ENCODE measurements at regions not wholly inside any gene's neighbourhood (a gene's known extent, or its start where the extent isn't known, plus 50 kb on each side); places are given as distances from the start of the nearest gene placed in this dataset.

- H3K9me3 ChIP-seq (ENCODE audit: control insufficient read depth, low read length): no peaks in the 10 kb centered on the region
- no peak overlapping the region for H3K27ac ChIP-seq
- no peaks in the 10 kb centered on the region for H3K4me1 ChIP-seq
- H3K27me3 ChIP-seq (ENCODE audit: control insufficient read depth, insufficient read depth, low read length): no peaks in the 10 kb centered on the region
- no peak for TF ChIP-seq CTCF (IDR thresholded peaks at IDR 0.05)
- H3K4me3 ChIP-seq (ENCODE audit: low read depth, low read length): no peak overlapping the region
- H3K36me3 ChIP-seq (ENCODE audit: control insufficient read depth, insufficient read depth, low read length): no peaks in the 10 kb centered on the region
- H2AFZ ChIP-seq: no peak overlapping the region
- H3K4me2 ChIP-seq (ENCODE audit: low read length): no peak overlapping the region
- no peaks in the 10 kb centered on the region for H3K79me2 ChIP-seq
- H3K9ac ChIP-seq: no peak overlapping the region
These were observed 104.5 kb upstream of the SPACA1 start for GRCh38 chr6:87943191-87943590.

- no peak overlapping the region for H2AFZ ChIP-seq
- TF ChIP-seq CTCF (IDR thresholded peaks at IDR 0.05): no peak
- no peaks in the 10 kb centered on the region for H3K36me3 ChIP-seq (ENCODE audit: control insufficient read depth, insufficient read depth, low read length)
- H3K9me3 ChIP-seq (ENCODE audit: control insufficient read depth, low read length): no peaks in the 10 kb centered on the region
- H3K4me3 ChIP-seq (ENCODE audit: low read depth, low read length): no peak overlapping the region
- no peaks in the 10 kb centered on the region for H3K4me1 ChIP-seq
- no peak overlapping the region for H3K9ac ChIP-seq
- no peak overlapping the region for H3K27ac ChIP-seq
- no peaks in the 10 kb centered on the region for H3K79me2 ChIP-seq
- no peaks in the 10 kb centered on the region for H3K27me3 ChIP-seq (ENCODE audit: control insufficient read depth, insufficient read depth, low read length)
- no peak overlapping the region for H3K4me2 ChIP-seq (ENCODE audit: low read length)
These were observed 105.9 kb upstream of the SPACA1 start for GRCh38 chr6:87941556-87942358.

- Histone ChIP-seq H3K27ac (no peak overlapping the region), H3K4me3 (ENCODE audit: low read depth, low read length) (no peak overlapping the region), H3K4me1 (no peaks in the 10 kb centered on the region), H3K79me2 (no peaks in the 10 kb centered on the region), H2AFZ (no peak overlapping the region), H3K27me3 (ENCODE audit: control insufficient read depth, insufficient read depth, low read length) (no peaks in the 10 kb centered on the region), H3K4me2 (ENCODE audit: low read length) (no peak overlapping the region), H3K9me3 (ENCODE audit: control insufficient read depth, low read length) (no peaks in the 10 kb centered on the region), H3K36me3 (ENCODE audit: control insufficient read depth, insufficient read depth, low read length) (no peaks in the 10 kb centered on the region), H3K9ac (no peak overlapping the region)
- no peak for TF ChIP-seq CTCF (IDR thresholded peaks at IDR 0.05)
These were observed 107.9 kb upstream of the SPACA1 start for GRCh38 chr6:87939776-87940175.

DNA sequence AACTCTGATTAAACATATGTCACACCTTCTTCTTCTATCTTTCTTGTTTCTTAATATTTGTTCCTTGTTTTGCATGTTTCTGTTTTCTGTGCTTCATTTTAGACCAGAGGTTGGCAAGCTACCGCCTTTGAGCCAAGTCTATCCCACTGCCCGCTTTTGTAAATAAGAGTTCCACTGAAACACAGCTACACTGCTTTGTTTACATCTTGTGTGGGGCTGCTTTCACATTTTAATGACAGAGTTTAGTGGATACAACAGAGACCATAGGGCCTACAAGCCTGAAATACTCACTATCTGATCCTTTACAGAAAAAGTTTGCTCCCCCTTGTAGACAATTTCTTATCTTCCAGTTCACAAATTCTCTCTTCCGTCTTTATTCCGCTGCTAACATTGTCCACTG lies 109.4 kb upstream of the SPACA1 start:
- Histone ChIP-seq H3K27ac (no peak overlapping the region), H3K4me3 (ENCODE audit: low read depth, low read length) (no peak overlapping the region), H3K9me3 (ENCODE audit: control insufficient read depth, low read length) (no peaks in the 10 kb centered on the region)

More for the DNA sequence above, 109.4 kb upstream of the SPACA1 start:
- no peaks in the 10 kb centered on the region for H3K79me2 ChIP-seq
- no peak for TF ChIP-seq CTCF (IDR thresholded peaks at IDR 0.05)
- H3K36me3 ChIP-seq (ENCODE audit: control insufficient read depth, insufficient read depth, low read length): no peaks in the 10 kb centered on the region
- H3K9ac ChIP-seq: no peak overlapping the region
- no peak overlapping the region for H2AFZ ChIP-seq
- no peaks in the 10 kb centered on the region for H3K4me1 ChIP-seq
- H3K4me2 ChIP-seq (ENCODE audit: low read length): no peak overlapping the region
- no peaks in the 10 kb centered on the region for H3K27me3 ChIP-seq (ENCODE audit: control insufficient read depth, insufficient read depth, low read length)
